ENCODE measurements at regions not wholly inside any gene's neighbourhood (a gene's known extent, or its start where the extent isn't known, plus 50 kb on each side); places are given as distances from the start of the nearest gene placed in this dataset.

GRCh38 chr12:60251091-60251490 is 655.3 kb downstream of the SLC16A7 start:
- Histone ChIP-seq H3K27ac (ENCODE audit: low read length) (no peak overlapping the region), H3K4me1 (ENCODE audit: control insufficient read depth, insufficient read depth, low read length) (no peaks in the 10 kb centered on the region), H3K4me3 (ENCODE audit: low read length) (no peak overlapping the region), H3K9me3 (ENCODE audit: control insufficient read depth, low read length) (no peaks in the 10 kb centered on the region), H3K27me3 (ENCODE audit: control insufficient read depth, insufficient read depth) (no peaks in the 10 kb centered on the region)
- 48% methylated on average over 3 of the region's 3 CpGs for WGBS
- ATAC-seq (no peak), DNase-seq (no peak)
- intact Hi-C loops (cut with DNase I), result no loop called here

DNA sequence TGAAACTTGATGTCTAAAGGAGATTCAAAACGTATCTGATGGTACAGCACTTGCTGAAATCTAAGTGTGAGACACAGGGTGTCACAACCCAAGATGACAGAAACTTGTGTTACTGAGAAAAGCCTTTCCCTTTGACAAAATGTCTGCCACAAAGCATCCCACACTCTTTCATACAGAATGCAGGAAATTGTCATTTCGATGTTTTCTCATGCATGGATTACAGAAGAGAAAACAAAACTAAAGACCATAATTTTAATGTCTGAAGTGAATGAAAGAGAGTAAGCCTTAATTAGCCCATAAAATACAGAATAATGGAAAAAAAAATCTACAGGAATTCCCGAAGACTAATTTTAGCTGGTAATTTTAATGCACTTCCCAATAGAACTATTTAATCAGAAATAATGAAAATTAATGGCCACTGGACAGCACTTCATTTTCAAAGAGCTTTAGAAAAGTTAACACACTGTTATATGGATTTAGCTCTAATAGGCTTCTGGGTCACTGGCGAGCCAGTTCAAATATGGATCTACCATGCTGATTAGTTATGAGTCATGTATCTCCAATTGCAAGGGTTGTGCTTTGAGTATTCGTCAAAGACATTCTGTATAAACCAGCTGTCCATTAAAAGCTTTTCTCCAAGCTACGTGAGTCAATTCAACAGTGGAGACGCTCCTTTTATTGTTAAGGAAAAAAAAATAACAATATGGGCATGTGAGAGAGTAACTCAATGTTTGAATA is 656.7 kb downstream of the SLC16A7 start:
- Histone ChIP-seq H3K4me1 (ENCODE audit: control insufficient read depth, insufficient read depth, low read length) (no peaks in the 10 kb centered on the region), H3K27ac (ENCODE audit: low read length) (no peak overlapping the region), H3K27me3 (ENCODE audit: control insufficient read depth, insufficient read depth) (no peaks in the 10 kb centered on the region), H3K4me3 (ENCODE audit: low read length) (no peak overlapping the region), H3K9me3 (ENCODE audit: control insufficient read depth, low read length) (no peaks in the 10 kb centered on the region)
- DNase-seq (no peak), ATAC-seq (no peak)
- intact Hi-C loops (cut with DNase I), result no loop called here
- 76% methylated on average over 7 of the region's 7 CpGs for WGBS

- no peaks in the 10 kb centered on the region for H3K9me3 ChIP-seq (ENCODE audit: control insufficient read depth, low read length)
- no peak overlapping the region for H3K27ac ChIP-seq (ENCODE audit: low read length)
- 88% methylated on average over 1 of the region's 1 CpG for WGBS
- H3K27me3 ChIP-seq (ENCODE audit: control insufficient read depth, insufficient read depth), result no peaks in the 10 kb centered on the region
- ATAC-seq (no peak), DNase-seq (no peak)
- no peaks in the 10 kb centered on the region for H3K4me1 ChIP-seq (ENCODE audit: control insufficient read depth, insufficient read depth, low read length)
- H3K4me3 ChIP-seq (ENCODE audit: low read length), result no peak overlapping the region
- intact Hi-C loops (cut with DNase I), result no loop called here
These were observed 659.2 kb downstream of the SLC16A7 start for GRCh38 chr12:60255044-60255443.

GRCh38 chr12:60257063-60257462 is 661.2 kb downstream of the SLC16A7 start:
- ATAC-seq (no peak), DNase-seq (no peak)
- Histone ChIP-seq H3K27ac (ENCODE audit: low read length) (no peak overlapping the region), H3K4me3 (ENCODE audit: low read length) (no peak overlapping the region), H3K4me1 (ENCODE audit: control insufficient read depth, insufficient read depth, low read length) (no peaks in the 10 kb centered on the region), H3K27me3 (ENCODE audit: control insufficient read depth, insufficient read depth) (no peaks in the 10 kb centered on the region), H3K9me3 (ENCODE audit: control insufficient read depth, low read length) (no peaks in the 10 kb centered on the region)
- intact Hi-C loops (cut with DNase I), result no loop called here
- WGBS, result 44% methylated on average over 1 of the region's 1 CpG

DNA sequence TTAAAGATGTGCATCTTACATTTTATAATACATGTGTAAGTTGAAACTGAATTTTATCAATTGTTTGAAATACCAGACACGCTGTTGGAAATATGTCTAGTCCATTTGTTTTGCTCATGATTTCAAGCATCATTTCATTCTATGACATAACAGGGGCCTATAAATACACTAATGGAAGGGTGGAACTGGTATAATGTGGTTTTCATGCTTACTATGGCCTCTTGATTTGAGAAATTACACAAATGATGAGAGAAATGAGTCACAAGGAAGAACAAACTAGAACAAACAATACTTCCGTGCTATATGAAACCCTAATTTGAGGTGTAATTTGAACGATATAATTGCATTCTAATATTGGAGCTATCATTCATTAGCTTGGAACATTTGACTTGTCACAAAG is 663.4 kb downstream of the SLC16A7 start:
- H3K4me1 ChIP-seq (ENCODE audit: control insufficient read depth, insufficient read depth, low read length), result no peaks in the 10 kb centered on the region
- intact Hi-C loops (cut with DNase I), result no loop called here
- H3K9me3 ChIP-seq (ENCODE audit: control insufficient read depth, low read length), result no peaks in the 10 kb centered on the region
- no peak for ATAC-seq
- WGBS, result 87% methylated on average over 3 of the region's 3 CpGs
- H3K27ac ChIP-seq (ENCODE audit: low read length), result no peak overlapping the region
- H3K27me3 ChIP-seq (ENCODE audit: control insufficient read depth, insufficient read depth), result no peaks in the 10 kb centered on the region
- no peak for DNase-seq
- no peak overlapping the region for H3K4me3 ChIP-seq (ENCODE audit: low read length)

DNA sequence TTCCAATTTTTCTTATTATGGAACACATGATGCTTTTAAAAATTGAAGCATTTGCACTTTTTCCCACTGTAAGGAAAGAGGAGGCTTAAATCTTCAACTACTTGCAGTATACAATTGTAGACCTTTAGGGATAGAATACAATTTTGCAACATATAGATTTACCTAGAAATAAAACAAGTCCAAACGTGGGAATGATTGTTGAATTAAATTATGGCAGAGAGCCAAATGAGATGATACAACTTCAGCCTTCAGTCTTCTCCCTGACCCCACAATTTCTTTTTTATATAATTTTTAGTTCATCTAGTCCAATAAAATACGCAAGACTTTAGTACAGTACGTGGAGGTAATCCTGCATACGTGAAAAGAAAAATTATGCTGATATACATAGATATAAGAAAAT is 666.5 kb downstream of the SLC16A7 start:
- WGBS, result 59% methylated on average over 4 of the region's 4 CpGs

DNA sequence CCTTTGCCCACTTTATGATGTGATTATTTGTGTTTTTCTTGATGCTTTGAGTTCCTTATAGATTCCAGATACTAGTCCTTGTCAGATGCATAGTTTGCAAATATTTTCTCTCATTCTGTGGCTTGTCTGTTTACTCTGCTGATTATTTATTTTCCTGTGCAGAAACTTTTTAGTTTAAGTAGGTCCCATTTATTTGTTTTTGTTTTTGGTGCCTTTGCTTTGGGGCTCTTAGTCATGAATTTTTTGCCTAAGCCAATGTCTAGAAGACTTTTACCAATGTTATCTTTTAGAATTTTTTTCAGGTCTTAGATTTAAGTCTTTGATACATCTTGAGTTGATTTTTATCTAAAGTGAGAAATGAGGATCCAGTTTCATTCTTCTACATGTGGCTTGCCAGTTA is 667.3 kb downstream of the SLC16A7 start:
- Histone ChIP-seq H3K4me1 (ENCODE audit: control insufficient read depth, insufficient read depth, low read length) (no peaks in the 10 kb centered on the region), H3K27me3 (ENCODE audit: control insufficient read depth, insufficient read depth) (no peaks in the 10 kb centered on the region), H3K9me3 (ENCODE audit: control insufficient read depth, low read length) (no peaks in the 10 kb centered on the region), H3K27ac (ENCODE audit: low read length) (no peak overlapping the region), H3K4me3 (ENCODE audit: low read length) (no peak overlapping the region)
- DNase-seq (no peak), ATAC-seq (no peak)
- intact Hi-C loops (cut with DNase I), result no loop called here

More for the DNA sequence above, 666.5 kb downstream of the SLC16A7 start:
- Histone ChIP-seq H3K27me3 (ENCODE audit: control insufficient read depth, insufficient read depth) (no peaks in the 10 kb centered on the region), H3K4me3 (ENCODE audit: low read length) (no peak overlapping the region), H3K9me3 (ENCODE audit: control insufficient read depth, low read length) (no peaks in the 10 kb centered on the region), H3K27ac (ENCODE audit: low read length) (no peak overlapping the region), H3K4me1 (ENCODE audit: control insufficient read depth, insufficient read depth, low read length) (no peaks in the 10 kb centered on the region)
- DNase-seq (no peak), ATAC-seq (no peak)
- intact Hi-C loops (cut with DNase I), result no loop called here

- ATAC-seq (no peak), DNase-seq (no peak)
- H3K4me3 ChIP-seq (ENCODE audit: low read length), result no peak overlapping the region
- no peak overlapping the region for H3K27ac ChIP-seq (ENCODE audit: low read length)
- intact Hi-C loops (cut with DNase I), result no loop called here
- WGBS, result 76% methylated on average over 2 of the region's 2 CpGs
- no peaks in the 10 kb centered on the region for H3K4me1 ChIP-seq (ENCODE audit: control insufficient read depth, insufficient read depth, low read length)
- H3K9me3 ChIP-seq (ENCODE audit: control insufficient read depth, low read length), result no peaks in the 10 kb centered on the region
- H3K27me3 ChIP-seq (ENCODE audit: control insufficient read depth, insufficient read depth), result no peaks in the 10 kb centered on the region
These were observed 668.1 kb downstream of the SLC16A7 start for GRCh38 chr12:60263836-60264493.

DNA sequence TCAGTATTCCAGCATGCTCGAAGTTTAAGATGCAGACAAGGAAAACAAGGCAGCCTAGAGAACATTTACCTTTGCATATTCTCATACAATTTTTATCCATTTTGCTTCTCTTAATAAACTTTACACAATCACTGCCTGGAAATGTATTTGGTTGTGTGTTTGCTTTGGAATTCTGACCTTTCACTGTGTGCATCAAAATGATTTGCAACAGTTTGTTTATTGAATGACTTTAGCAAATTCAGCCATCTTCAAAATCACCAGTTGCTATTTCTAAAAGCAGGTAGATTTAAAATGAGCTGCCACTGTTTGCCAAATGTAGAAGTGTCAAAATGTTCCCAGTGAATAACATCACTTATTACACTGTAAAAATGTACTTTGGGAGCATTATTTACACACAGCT is 669.9 kb downstream of the SLC16A7 start:
- no peaks in the 10 kb centered on the region for H3K27me3 ChIP-seq (ENCODE audit: control insufficient read depth, insufficient read depth)
- intact Hi-C loops (cut with DNase I), result no loop called here
- H3K4me1 ChIP-seq (ENCODE audit: control insufficient read depth, insufficient read depth, low read length), result no peaks in the 10 kb centered on the region
- no peak for DNase-seq
- no peaks in the 10 kb centered on the region for H3K9me3 ChIP-seq (ENCODE audit: control insufficient read depth, low read length)
- no peak overlapping the region for H3K4me3 ChIP-seq (ENCODE audit: low read length)
- ATAC-seq, result no peak
- no peak overlapping the region for H3K27ac ChIP-seq (ENCODE audit: low read length)
- 68% methylated on average over 1 of the region's 1 CpG for WGBS

DNA sequence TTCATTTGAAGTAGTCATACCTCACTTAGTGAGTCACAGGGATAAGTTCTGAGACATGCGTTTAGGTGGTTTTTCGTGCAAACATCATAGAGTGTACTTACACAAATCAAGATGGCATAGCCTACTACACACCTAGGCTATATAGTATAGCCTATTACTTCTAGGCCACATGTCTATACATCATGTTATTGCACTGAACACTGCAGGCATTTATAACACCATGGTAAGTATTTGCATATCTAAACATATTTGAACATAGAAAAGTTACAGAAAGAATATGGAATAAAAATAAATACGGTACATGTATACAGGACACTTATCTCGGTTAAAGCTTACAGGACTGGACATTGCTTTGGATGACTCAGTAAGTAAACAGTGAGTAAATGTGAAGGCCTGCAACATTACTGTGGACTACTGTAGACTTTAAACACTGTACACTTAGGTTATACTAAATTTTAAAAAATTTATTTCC is 670.6 kb downstream of the SLC16A7 start:
- intact Hi-C loops (cut with DNase I), result no loop called here
- Histone ChIP-seq H3K9me3 (ENCODE audit: control insufficient read depth, low read length) (no peaks in the 10 kb centered on the region), H3K27ac (ENCODE audit: low read length) (no peak overlapping the region), H3K4me1 (ENCODE audit: control insufficient read depth, insufficient read depth, low read length) (no peaks in the 10 kb centered on the region), H3K4me3 (ENCODE audit: low read length) (no peak overlapping the region), H3K27me3 (ENCODE audit: control insufficient read depth, insufficient read depth) (no peaks in the 10 kb centered on the region)
- DNase-seq (no peak), ATAC-seq (no peak)
- WGBS, result 77% methylated on average over 4 of the region's 4 CpGs

DNA sequence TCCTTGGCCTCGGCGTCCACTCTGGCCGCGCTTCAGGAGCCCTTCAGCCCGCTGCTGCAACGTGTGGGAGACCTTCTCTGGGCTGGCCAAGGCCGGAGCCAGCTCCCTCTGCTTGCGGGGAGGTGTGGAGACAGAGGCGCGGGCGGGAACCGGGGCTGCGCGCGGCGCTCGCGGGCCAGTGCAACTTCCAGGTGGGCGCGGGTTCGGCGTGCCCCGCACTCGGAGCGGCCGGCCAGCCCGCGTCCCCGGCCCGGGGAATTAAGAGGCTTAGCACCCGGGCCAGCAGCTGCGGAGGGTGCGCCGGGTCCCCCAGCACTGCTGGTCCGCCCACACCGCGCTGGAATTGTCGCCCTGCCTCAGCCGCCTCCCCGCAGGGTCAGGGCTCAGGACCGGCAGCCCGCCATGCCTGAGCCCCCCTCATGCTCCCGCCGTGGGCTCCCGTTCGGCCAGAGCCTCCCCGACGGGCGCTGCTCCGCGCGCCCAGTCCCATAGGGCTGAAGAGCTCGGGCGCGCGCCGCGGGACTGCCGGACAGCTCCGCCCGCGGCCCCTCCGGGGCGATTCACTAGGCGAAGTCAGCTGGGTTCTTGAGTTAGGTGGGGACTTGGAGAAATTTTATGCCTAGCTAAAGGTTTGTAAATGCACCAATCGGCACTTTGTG is 673.9 kb downstream of the SLC16A7 start:
- no peak overlapping the region for H3K4me3 ChIP-seq (ENCODE audit: low read length)

More for the DNA sequence above, 673.9 kb downstream of the SLC16A7 start:
- Histone ChIP-seq H3K27ac (ENCODE audit: low read length) (no peak overlapping the region), H3K27me3 (ENCODE audit: control insufficient read depth, insufficient read depth) (no peaks in the 10 kb centered on the region), H3K4me1 (ENCODE audit: control insufficient read depth, insufficient read depth, low read length) (no peaks in the 10 kb centered on the region), H3K9me3 (ENCODE audit: control insufficient read depth, low read length) (no peaks in the 10 kb centered on the region)
- ATAC-seq, result peak in 1 of 2 donors; percentile 26
- peak in 2 of 3 donors; percentile 28 to 39 for DNase-seq
- intact Hi-C loops (cut with DNase I), result no loop called here
- WGBS, result 95% methylated on average over 66 of the region's 66 CpGs
